Panc1 (cell line): ENCODE measurements at regions not wholly inside any gene's neighbourhood (a gene's known extent, or its start where the extent isn't known, plus 50 kb on each side); places are given as distances from the start of the nearest gene placed in this dataset.

Experiments
- POLR2AphosphoS5 ChIP-seq: IDR thresholded peaks from 2 replicates; pipeline ENCODE4 v1.6.1; 2012; ENCODE audit warnings: mild to moderate bottlenecking, low read depth, low read length, moderate library complexity
- SIN3A ChIP-seq: IDR thresholded peaks from 2 replicates; pipeline ENCODE4 v1.6.1; 2012; ENCODE audit warnings: low read depth, mild to moderate bottlenecking, low read length, moderate library complexity, borderline replicate concordance; ENCODE audit not compliant: insufficient read depth
- TF ChIP-seq, protein P1 (sequence below): fragments of 450-650 bp; IDR thresholded peaks from 2 replicates; pipeline ENCODE4 v1.5.1; 2017; ENCODE audit warnings: mild to moderate bottlenecking
- TF ChIP-seq, protein P2 (sequence below), 2 experiments: IDR thresholded peaks; 2 replicates each; pipeline ENCODE4 v1.6.1; 2011 to 2012; ENCODE audit warnings: low read depth in 2 of 2, control low read depth in 1 of 2, low read length in 1 of 2, mild to moderate bottlenecking in 1 of 2, moderate library complexity in 1 of 2; ENCODE audit not compliant: insufficient read depth in 1 of 2

DNA sequence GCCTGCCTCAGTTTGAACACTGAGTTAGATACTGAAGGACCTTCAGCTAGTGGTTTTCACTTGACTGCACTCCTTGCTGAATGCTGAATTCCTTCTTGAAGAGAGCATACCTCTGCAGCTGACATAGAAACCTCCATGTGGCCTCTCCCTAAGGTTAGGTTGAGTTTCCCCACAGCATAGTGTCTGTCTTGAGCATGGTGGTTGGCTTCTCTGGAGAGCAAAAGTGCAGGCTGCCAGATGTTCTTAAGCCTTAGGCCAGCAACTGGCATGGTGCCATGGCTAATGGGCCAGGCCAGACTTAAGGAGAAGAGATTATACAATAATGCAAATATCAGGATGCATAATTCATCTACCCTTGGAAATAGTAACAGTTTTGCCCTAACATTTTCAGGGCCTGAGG lies 545.6 kb upstream of the ZNF385D start:
- TF ChIP-seq, protein P1, sequence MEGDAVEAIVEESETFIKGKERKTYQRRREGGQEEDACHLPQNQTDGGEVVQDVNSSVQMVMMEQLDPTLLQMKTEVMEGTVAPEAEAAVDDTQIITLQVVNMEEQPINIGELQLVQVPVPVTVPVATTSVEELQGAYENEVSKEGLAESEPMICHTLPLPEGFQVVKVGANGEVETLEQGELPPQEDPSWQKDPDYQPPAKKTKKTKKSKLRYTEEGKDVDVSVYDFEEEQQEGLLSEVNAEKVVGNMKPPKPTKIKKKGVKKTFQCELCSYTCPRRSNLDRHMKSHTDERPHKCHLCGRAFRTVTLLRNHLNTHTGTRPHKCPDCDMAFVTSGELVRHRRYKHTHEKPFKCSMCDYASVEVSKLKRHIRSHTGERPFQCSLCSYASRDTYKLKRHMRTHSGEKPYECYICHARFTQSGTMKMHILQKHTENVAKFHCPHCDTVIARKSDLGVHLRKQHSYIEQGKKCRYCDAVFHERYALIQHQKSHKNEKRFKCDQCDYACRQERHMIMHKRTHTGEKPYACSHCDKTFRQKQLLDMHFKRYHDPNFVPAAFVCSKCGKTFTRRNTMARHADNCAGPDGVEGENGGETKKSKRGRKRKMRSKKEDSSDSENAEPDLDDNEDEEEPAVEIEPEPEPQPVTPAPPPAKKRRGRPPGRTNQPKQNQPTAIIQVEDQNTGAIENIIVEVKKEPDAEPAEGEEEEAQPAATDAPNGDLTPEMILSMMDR: no peak
- no peak for TF ChIP-seq SIN3A
- TF ChIP-seq POLR2AphosphoS5: no peak
- TF ChIP-seq, protein P2, sequence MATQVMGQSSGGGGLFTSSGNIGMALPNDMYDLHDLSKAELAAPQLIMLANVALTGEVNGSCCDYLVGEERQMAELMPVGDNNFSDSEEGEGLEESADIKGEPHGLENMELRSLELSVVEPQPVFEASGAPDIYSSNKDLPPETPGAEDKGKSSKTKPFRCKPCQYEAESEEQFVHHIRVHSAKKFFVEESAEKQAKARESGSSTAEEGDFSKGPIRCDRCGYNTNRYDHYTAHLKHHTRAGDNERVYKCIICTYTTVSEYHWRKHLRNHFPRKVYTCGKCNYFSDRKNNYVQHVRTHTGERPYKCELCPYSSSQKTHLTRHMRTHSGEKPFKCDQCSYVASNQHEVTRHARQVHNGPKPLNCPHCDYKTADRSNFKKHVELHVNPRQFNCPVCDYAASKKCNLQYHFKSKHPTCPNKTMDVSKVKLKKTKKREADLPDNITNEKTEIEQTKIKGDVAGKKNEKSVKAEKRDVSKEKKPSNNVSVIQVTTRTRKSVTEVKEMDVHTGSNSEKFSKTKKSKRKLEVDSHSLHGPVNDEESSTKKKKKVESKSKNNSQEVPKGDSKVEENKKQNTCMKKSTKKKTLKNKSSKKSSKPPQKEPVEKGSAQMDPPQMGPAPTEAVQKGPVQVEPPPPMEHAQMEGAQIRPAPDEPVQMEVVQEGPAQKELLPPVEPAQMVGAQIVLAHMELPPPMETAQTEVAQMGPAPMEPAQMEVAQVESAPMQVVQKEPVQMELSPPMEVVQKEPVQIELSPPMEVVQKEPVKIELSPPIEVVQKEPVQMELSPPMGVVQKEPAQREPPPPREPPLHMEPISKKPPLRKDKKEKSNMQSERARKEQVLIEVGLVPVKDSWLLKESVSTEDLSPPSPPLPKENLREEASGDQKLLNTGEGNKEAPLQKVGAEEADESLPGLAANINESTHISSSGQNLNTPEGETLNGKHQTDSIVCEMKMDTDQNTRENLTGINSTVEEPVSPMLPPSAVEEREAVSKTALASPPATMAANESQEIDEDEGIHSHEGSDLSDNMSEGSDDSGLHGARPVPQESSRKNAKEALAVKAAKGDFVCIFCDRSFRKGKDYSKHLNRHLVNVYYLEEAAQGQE (IDR thresholded peaks at IDR 0.05; ENCODE audit: insufficient read depth in 1 of 2, low read depth in 2 of 2, low read length in 1 of 2): no peak
